LHCN-M2 (cell line): ENCODE measurements at regions not wholly inside any gene's neighbourhood (a gene's known extent, or its start where the extent isn't known, plus 50 kb on each side); places are given as distances from the start of the nearest gene placed in this dataset.
"Not testable (repeated sequence)": the region's sequence is repeated elsewhere in the genome, so short reads cannot be mapped to it uniquely, and the experiment has no call there.

ENCODE experiments used
- DNase-seq: peaks from one replicate; pipeline ENCODE4 v3.0.0-alpha.2; 2012; ENCODE audit warnings: low read depth

GRCh38 chr2:236988690-236989624 lies 96.7 kb upstream of the COPS8 start:
- no peak for DNase-seq

- DNase-seq: no peak
These were observed 95.1 kb upstream of the COPS8 start for GRCh38 chr2:236990552-236990951.

GRCh38 chr2:236991874-236992273 lies 93.8 kb upstream of the COPS8 start:
- no peak for DNase-seq

GRCh38 chr2:236993286-236993685 lies 92.4 kb upstream of the COPS8 start:
- no peak for DNase-seq

- DNase-seq: no peak
These were observed 91.3 kb upstream of the COPS8 start for GRCh38 chr2:236994361-236994760.

GRCh38 chr2:236997069-236997715 lies 88.5 kb upstream of the COPS8 start:
- DNase-seq: no peak

GRCh38 chr2:236998236-236998635 lies 87.5 kb upstream of the COPS8 start:
- DNase-seq: no peak

GRCh38 chr2:236998758-236999157 lies 86.9 kb upstream of the COPS8 start:
- DNase-seq: no peak

GRCh38 chr2:237000481-237000880 lies 85.2 kb upstream of the COPS8 start:
- DNase-seq: no peak

- DNase-seq: not testable (repeated sequence)
These were observed 80.3 kb upstream of the COPS8 start for GRCh38 chr2:237005341-237005740.

GRCh38 chr2:237011206-237011795 lies 74.4 kb upstream of the COPS8 start:
- DNase-seq: no peak

- no peak for DNase-seq
These were observed 73.7 kb upstream of the COPS8 start for GRCh38 chr2:237012004-237012403.

GRCh38 chr2:237012577-237013267 lies 73.0 kb upstream of the COPS8 start:
- no peak for DNase-seq

- no peak for DNase-seq
These were observed 69.4 kb upstream of the COPS8 start for GRCh38 chr2:237016121-237016915.

GRCh38 chr2:237020090-237020489 lies 65.6 kb upstream of the COPS8 start:
- DNase-seq: no peak

- no peak for DNase-seq
These were observed 63.2 kb upstream of the COPS8 start for GRCh38 chr2:237022533-237022932.

- no peak for DNase-seq
These were observed 61.4 kb upstream of the COPS8 start for GRCh38 chr2:237024255-237024654.

GRCh38 chr2:237025090-237025865 lies 60.4 kb upstream of the COPS8 start:
- peak; percentile 77 for DNase-seq

GRCh38 chr2:237026981-237027711 lies 58.5 kb upstream of the COPS8 start:
- peak; percentile 49 for DNase-seq

- no peak for DNase-seq
These were observed 58.0 kb upstream of the COPS8 start for GRCh38 chr2:237027712-237028029.
